CD4-positive, alpha-beta T cell treated with Interleukin-12 subunit alpha and Interleukin-12 subunit beta, for 1 hour (primary cell): ENCODE measurements at regions not wholly inside any gene's neighbourhood (a gene's known extent, or its start where the extent isn't known, plus 50 kb on each side); places are given as distances from the start of the nearest gene placed in this dataset.

Experiments used
- DNase-seq: peaks from one replicate; pipeline ENCODE4 v3.0.0-alpha.2; 2020

DNA sequence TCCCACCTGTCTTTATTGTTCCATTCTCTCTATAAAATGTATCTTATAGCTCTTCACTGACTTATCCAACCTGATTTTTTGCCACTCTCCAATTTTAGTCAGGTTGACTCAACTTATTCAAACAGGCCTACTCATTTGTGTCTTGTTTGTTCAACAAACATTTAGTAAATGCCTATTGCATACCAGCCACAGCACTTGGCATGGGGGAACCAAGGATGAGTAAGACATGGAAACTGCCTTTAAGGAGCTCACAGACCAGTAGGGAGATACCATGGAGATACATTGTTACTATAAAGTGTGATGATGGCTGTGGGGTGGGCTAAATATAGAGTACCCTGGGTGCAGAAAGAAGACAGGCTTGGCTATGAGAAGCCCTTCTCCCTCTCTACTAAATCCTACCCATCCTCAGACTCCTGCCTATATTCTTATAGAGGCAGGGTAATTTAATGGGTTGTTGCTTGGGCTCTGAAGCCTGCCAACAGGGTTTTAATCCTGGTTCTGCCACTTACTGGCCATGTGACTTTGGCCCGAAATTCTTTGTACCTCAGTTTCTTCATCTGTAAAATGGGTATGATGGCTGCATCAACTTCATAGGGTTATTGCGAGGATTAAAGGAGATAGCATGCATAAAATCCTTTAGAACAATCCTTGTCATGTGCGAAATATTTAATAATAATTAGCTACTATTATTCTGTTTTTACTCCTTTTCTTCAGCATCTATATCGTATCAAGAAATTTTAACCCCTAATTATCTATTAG is 348.5 kb upstream of the UMPS start:
- no peak for DNase-seq

DNA sequence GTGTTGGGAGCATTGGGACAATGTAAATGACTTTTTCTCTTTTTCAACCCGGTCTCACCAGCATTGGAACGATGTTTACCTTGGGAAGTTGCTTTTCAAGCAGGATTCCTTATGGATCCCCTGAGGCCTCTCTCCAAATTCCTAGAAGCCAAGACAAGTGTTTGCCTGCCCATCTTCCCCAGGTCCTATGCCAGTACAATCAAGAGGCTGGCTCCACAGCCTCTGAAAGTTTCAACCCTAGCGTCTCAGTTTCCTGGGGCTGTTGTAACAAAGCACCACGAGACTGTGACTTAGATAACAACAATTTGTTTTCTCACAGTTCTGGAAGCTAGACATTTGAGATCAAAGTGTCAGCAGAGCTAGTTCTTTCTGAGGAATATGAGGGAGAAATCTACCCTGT is 347.2 kb upstream of the UMPS start:
- DNase-seq: no peak

DNA sequence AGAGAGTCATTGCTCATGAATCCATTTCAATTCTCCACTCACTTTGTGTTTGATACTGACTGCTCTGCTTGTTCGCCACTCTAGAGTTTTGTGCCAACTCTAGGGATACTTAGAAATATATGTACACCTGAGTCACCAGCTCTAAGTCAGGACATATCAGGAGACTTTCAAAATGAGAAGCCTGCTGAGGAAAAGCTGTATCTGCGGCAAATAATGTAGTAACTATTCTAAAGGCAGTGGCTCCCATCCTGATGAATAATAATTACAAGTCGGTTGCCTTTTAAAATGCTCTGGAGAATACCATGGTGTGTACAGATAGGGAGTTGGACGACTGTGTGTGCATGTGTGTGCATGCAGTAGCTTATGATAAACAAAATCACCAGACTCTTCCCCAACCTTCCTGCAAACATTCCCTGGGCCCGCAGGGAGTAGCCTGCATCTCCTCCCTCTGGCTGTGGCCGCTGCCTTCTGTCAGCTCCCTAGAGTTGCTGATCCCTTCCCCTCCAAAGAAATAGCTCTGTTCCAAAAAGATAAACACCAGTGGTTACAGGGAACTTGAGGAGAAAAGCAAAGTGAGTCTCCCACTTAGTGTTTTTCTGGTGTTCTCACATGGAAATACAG is 346.3 kb upstream of the UMPS start:
- DNase-seq: no peak

DNA sequence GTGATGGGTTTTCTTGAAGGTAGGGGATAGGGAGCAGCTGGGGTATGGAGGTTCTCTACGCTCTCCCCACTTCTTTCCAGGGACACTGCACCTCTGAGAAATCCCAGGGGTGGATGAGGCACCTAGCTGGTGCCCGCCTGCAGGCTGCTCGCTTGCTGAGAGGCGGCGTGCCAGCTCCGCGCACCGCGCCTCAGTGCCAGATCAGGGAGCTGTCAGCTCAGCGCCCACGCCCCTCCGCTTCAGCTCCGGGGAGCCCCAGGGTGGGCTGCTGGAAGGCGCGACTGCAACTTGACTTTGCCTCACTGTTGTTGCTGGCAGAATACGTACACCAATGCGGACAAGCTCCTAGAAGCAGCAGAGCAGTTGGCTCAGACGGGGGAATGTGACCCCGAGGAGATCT is 345.7 kb upstream of the UMPS start:
- DNase-seq: no peak

DNA sequence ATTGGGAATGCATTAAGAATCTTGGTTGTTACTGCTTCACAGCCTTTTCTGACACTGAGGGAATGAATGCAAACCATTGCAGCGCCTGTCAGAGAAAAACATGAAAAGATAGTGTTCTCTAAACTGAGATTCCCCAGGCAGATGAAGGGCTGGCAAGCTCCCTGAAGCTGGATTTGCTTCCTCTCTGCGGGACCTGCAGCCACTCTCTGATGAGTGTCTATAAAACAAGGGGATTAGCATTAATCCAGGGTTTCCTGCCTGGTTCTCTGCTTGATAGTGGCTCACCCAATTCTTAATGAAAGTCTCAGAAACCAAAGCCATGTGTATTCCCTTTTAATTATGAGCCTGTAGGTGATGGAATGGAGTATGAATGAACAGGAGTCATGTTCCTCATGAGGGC is 344.3 kb upstream of the UMPS start:
- DNase-seq: no peak

DNA sequence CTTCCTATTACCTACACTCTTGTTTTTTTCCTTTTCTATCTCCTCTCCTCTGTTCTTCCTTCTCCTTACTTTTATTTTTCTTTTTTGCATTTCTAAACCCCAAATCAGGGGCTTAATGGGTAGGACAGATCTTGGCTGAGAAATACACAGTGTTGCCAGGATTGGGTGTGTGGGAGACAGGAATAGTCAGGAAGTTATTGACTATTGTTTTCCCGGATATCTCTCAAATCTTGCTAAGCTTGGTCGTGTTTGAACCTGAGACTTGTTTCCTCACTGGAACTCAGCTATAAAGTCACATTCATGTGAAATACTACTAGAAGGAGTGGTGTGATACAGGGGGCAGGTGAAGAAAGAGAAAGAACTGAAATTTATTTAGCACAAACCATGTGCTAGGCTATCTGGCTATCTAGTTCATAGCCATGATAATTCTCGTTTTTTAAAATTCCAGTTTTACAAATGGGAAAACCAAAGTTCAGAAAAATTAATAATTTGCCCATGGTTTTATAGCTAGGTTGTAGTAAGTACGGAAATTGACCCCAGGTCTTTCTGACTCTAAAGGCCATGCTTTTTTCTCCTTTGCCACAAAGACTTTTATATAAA is 343.2 kb upstream of the UMPS start:
- no peak for DNase-seq

DNA sequence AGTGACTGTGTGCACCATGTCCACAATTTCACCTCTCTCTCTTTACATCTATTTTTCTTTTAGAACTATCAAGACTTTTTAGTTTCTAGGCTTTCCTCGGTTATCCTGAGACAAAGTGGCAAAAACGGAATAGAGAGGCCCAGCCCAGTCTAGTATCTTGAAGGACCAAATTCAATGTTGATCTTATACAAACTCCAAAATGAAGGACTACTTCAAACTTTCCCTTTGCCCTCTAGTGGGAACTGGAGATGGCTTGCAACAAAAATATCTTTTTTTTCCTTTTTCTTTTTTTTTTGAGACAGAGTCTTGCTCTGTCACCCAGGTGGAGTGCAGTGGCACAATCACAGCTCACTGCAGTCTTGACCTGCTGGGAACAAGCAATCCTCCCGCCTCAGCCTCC is 338.5 kb upstream of the UMPS start:
- no peak for DNase-seq

DNA sequence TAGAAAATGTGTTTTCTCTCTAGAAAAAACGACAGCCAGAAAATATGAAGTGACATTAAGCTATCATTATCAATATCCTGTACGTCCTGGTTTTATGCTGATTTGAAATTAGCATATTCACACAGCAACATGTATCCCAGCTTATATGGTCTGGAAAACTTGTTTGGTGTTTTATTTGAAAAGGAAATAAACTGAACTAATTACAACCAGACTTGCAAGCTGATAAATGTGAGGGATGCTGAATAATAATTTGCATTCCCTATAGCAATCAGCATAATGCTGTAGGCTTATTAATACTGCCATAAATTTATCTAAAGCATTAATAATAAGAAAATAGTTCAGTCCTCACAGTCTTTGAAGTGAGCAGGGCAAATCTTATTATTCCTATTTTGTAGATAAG is 336.9 kb upstream of the UMPS start:
- DNase-seq: no peak

DNA sequence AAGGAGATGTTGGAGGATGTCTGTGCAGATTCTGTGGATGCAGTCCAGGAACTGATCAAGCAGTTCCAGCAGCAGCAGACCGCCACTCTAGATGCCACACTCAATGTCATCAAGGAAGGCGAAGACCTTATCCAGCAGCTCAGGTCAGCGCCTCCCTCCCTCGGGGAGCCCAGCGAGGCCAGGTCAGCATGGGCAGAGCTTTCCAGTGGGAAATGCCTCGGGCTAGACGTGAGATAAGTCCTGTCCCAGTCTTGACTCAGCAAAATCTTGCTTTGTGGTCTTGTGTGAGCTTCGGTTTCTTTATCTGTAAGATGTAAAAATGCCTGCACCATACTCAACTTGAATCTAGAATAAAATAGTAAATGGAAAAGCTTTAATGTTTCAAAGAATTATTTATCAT is 335.1 kb upstream of the UMPS start:
- no peak for DNase-seq

DNA sequence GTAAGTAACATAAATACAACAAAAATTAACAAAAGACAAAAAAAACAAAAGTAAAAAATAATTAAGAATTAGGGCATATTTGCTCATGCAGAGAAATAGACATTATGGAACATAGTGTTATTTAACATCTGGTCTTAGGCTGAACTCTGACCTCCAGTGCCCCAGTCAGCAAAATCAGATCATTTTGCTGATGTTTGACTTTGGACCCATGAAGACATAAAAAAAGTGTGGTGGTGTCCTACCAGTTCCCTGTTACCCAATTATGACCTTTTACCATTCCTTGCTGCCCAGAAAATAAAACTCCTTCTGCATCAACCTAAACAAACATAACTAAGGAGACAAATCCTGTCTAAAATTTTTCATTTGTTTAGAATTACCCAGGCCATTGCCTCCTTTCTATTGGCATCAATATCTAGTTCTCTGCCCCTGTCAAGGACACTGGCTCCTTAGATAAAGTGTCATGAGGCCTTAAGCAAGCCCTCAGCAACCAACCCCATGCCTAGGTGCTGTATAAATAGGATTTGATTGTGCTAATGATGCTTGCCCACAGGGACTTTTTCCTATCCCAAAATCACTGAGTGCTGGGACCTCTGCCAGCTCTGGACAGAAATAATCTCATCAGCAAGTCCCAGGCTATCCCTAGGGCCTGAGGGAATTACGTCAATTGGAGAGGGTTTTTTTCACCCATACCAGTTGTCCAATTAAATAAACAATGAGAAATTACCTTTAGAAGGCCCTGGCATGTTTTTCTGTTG is 334.5 kb upstream of the UMPS start:
- DNase-seq: no peak

DNA sequence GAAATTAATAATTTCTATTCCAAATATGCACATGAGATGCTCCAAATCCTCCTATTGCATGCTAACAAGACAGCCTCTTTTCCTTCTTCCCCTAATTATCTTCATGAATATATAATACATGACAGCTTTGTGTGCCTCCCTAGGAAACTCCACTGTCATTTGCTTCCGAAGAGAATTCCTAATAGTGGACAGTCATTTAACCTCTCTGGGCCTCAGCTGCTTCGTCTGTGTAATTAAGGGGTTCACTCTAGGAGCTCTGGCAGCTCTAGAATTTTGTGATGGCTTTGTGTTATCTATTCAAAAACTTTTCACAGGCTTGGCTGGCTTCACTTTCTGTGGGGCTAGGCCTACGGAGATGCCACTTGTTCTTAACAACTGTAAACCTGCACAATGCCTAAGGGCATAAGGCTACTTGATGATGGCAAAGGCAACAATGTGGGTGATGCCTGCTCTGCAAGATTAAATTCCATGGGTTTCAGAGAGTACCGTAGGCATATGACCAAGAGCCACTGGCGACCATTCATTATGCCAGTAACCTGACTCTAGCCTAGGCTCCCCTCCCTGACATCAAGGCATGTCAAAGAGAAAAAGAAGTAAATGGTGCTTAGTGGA is 333.8 kb upstream of the UMPS start:
- DNase-seq: no peak

DNA sequence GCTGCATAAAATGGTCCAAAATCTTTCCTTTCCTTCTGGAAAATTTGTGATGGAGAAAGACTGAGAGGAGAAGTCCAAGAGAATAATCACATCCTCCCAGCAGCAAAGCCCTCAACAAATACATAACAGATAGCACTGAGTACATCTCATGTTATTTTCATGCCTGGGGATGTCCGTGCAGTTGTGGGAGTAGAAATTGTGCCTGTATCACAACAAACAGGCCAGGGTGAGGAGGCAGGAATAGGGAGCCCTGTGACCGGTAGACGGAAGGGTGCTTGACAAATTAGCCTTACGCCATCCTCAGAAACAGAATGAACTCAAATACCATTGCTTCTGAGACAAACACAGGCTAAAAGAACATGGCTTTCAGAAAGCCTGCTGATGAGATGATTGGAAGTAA is 333.2 kb upstream of the UMPS start:
- DNase-seq: no peak

DNA sequence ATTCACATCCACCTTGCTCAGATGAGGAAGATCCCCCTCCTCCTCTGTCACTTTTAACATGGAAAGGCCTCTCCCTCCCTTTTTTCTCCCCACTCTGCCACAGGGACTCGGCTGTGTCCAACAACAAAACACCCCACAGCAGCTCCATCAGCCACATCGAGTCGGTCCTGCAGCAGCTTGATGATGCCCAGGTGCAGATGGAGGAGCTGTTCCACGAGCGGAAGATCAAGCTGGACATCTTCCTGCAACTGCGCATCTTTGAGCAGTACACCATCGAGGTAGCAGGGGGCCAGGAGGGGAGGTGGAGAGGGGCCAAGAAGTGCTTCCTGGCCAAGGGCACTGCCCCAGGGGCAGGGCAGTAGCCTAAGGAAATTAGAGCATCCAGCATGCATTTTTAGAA is 331.7 kb upstream of the UMPS start:
- DNase-seq: no peak

DNA sequence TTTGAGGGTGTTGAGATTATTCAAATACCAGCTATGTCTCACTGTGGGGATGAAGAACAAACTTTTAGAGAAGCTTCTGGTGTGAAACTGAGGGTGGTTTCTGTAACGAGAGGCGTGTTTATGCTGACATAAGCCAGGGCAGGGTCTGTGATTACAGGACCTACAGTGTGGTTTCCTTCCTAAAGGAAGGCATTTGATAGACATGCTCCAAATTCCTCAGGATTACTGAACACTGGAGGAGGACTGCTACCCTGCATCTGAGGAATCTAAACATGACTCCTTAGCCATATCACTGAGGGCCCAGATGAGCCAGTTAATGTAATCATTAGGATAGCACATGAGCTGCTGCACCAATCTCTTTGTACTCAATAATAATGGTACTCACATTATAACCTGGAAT is 328.4 kb upstream of the UMPS start:
- DNase-seq: no peak

DNA sequence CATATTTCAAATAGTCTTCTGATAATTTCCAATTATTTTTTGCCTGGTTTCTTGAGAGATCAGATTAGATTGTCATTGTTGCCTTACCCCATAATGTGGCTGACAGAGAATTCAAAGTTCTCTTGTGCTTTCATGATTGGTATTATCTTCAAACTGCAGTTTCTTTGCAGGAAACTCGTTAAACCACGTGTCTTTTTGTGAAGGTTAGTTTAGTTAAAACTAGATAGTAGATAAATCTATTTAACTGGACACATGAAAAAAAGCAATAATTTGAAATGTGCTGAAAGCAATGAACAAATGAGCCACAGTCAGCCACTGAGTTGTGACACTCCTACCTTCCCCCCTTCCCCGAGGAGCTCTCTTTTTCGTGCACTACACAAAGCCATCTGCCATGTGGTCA is 327.5 kb upstream of the UMPS start:
- DNase-seq: no peak

DNA sequence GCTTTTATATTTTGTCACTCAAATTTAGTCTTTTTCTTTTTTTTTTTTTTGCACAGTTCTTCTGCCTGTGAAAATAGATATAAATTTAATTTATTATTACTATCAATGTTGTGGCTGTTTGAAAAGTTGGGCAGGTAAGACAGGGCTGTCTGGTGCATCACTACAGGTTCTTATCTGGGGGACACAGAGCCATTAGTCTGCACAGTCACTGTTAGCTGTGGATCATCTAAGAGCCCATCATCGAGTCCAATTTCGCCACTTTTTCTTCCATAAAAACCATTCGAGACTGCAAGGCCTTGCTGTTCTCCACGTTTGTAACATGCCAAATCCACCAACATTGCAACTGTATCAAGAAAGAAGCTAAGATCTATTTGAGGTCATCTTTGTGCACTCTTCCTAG is 325.6 kb upstream of the UMPS start:
- no peak for DNase-seq

DNA sequence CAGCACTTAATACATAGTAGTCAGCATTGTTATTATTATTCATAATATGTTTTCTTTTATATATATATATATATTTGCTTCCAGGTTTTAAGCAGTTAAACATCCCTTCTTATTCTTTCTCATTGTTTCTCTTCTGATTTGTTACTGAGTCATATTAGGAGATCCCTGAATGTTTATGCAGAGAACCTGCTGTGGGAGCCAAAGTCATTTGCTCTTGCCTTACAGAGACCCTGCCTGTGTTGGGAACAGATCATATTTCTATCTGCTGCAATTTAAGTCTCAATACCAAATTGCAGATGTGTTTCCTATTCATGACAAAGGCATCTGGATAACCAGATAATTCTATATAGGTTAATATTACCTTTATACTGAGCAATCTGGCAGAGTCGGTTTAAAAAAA is 323.0 kb upstream of the UMPS start:
- no peak for DNase-seq

DNA sequence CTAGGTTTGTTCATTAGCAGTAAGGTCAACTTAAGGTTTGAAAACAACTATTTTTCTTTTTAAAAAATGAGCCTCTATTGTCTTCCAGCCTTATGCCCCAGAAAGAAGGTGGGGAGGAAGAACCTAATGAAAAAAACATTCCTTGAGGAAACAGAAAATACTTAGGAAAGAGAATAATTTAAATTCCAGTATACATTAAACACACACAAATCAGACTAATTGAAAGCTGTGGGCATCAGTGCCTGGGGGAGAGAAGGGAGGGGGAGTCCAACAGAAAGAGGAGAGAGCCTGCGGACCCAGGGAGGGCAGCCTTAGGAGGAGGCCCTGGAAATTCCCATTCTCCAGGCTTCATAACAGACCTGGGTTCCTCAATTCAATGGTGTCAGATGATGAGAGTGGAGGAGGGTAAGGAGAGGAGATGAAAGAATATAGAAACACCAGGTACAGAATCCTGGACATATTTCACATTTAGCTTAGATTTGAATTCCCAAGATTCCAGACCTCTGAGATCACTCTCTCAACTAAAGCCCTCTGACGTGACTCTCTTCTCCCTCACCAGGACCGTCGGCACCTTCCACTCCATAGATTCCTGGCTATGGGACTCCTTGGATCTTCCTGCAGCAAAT is 320.5 kb upstream of the UMPS start:
- no peak for DNase-seq

DNA sequence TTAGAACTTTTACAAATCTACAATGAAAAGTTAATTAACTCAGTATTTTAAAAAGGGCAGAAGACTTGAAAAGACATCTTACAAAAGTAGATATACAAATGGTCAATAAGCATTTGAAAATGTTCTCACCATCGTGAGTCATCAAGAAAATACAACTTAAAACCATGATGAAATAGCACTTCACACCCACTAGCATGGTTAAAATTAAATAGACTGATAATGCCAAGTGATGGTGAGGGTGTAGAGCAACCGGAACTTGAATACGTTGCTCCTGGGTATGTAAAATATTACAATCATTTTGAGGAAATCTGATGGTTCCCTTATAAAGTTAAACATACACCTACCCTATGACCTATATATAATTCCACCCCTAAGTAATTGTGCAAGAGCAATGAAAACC is 319.8 kb upstream of the UMPS start:
- no peak for DNase-seq

DNA sequence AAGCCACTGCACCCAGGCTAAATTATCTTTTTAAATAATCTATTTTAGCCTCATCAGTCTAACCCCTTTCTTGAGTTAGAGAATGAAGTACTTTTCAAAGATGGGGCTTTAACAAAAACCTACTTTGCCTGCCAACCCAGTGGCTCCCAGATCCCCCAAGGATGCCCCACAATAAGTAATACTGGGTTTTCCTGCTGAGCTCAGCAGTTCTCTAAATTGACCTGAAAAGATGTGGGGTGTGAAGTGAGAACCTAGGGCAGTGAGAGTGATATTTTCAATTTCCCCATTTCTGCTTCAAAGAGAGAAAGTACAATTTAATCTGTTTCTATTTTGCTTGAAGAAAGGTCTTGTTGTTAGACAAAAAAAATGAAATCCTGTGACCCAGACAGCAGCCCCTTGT is 318.5 kb upstream of the UMPS start:
- no peak for DNase-seq

DNA sequence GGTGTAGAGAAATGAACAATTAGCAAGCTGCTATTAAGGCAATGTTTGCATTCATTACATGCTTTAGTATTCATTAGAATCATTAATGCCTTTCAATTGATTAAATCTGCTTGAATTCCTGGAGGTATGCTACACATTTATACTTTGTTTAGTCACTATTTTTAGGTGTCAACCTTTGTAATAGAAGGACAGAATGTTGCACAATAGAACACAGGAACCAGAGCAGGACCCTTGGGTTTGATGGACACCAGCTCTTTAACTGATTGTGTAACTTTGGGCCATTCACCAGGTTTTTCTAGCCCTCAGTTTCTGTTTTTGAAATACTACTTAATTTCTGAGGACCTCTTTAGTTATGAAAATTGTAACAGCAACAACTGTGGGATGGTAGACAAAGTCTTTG is 317.6 kb upstream of the UMPS start:
- DNase-seq: no peak

DNA sequence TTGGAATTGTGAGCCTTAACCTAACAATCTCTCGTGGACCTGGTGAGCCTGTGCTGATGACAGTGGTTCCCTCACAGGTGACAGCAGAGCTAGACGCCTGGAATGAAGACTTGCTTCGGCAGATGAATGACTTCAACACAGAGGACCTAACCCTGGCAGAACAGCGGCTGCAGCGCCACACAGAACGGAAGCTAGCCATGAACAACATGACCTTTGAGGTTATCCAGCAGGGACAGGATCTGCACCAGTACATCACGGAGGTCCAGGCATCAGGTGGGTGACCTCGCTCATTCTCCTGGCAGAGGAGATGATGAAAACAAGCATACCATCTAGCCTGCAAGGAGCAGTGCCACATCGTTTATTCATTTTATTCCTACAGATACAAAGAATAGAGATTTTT is 316.9 kb upstream of the UMPS start:
- no peak for DNase-seq

DNA sequence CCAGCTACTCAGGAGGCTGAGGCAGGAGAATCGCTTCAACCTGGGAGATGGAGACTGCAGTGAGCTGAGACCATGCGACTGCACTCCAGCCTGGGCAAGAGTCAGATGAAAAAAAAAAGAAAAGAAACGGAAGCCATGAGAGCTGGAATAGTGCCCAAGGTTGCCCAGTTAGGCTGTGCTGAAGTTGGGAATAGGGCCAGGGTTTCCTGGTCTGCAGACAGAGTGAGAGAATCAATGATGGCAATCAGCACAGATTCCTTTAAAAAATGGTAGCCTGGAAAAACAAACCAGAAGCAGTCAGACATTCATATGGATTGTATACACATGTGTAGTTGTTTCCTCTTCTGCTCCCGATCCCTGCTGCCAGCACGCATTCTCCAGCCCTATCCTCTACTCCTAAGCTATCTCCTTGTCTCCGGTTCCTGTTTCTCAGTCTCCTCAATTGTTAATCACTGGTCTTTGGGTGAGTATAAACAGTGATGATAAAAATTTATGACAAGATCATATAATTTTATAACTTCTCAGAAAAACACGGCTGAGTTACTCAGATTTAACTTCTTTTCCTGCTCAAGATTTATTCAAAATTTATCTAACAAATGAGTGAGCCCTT is 316.2 kb upstream of the UMPS start:
- no peak for DNase-seq
